AG04450 (cell line): ENCODE measurements at regions not wholly inside any gene's neighbourhood (a gene's known extent, or its start where the extent isn't known, plus 50 kb on each side); places are given as distances from the start of the nearest gene placed in this dataset.

Experiments
- CTCF ChIA-PET: fragments of 300-600, 350-600 bp; formaldehyde crosslinking; extraction: SDS; loops from one replicate; lab custom pipeline; 2022; ENCODE audit warnings: antibody characterized with exemption, inconsistent platforms; lab: Charles Lee
- POLR2A ChIA-PET: fragments of 350-600 bp; formaldehyde crosslinking; extraction: SDS; loops from one replicate; lab custom pipeline; 2021; ENCODE audit warnings: antibody characterized with exemption, inconsistent platforms; lab: Yijun Ruan, JAX
- DNase-seq: peaks from one replicate; pipeline ENCODE4 v3.0.0-alpha.2; 2011; ENCODE audit warnings: low read depth, low spot score
- H3K27ac ChIP-seq: one replicate; pipeline ENCODE4 v1.5.1; 2012; ENCODE audit warnings: low read depth, low read length, control low read depth
- H3K27me3 ChIP-seq: one replicate; pipeline ENCODE4 v1.6.0; 2012; ENCODE audit warnings: low read length; ENCODE audit not compliant: control insufficient read depth, insufficient read depth
- H3K4me3 ChIP-seq: 2 replicates; pipeline ENCODE4 v1.5.1; 2011; ENCODE audit warnings: mild to moderate bottlenecking, low read depth, low read length, control low read depth
- H3K9me3 ChIP-seq: 2 replicates; pipeline ENCODE4 v1.5.1; 2012; ENCODE audit warnings: low read length; ENCODE audit not compliant: control insufficient read depth, insufficient read depth
- TF ChIP-seq, protein P1 (sequence below): IDR thresholded peaks from 2 replicates; pipeline ENCODE4 v1.5.1; 2011; ENCODE audit warnings: low read depth, low read length, control low read depth, inconsistent platforms

DNA sequence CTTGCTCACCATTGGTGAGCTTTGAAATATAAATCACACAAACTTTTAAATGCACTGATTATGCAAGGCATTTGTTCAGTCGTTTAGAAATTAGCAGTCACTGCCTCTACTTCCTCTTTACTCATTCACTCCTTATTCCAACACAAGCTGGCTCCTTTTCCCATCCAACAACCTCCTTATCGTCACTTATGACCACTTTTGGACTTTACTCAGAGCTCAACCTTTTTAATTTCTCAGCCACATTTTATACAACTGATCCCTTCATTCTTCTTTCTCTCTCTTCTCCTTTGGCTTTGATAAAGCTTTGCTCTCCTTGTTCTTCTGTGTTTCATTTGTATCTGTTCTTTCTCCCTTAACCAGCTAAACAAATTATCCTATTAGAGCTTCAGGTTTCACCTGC, 126.4 kb upstream of the PLEKHA5 start:
- no peak for DNase-seq
- no peaks in the 10 kb centered on the region for H3K27me3 ChIP-seq
- ChIA-PET CTCF (no interaction called here), POLR2A (no interaction called here)
- no peaks in the 10 kb centered on the region; the same call in 1 of the 2 replicates for H3K9me3 ChIP-seq
- no peak overlapping the region for H3K4me3 ChIP-seq
- TF ChIP-seq, protein P1, sequence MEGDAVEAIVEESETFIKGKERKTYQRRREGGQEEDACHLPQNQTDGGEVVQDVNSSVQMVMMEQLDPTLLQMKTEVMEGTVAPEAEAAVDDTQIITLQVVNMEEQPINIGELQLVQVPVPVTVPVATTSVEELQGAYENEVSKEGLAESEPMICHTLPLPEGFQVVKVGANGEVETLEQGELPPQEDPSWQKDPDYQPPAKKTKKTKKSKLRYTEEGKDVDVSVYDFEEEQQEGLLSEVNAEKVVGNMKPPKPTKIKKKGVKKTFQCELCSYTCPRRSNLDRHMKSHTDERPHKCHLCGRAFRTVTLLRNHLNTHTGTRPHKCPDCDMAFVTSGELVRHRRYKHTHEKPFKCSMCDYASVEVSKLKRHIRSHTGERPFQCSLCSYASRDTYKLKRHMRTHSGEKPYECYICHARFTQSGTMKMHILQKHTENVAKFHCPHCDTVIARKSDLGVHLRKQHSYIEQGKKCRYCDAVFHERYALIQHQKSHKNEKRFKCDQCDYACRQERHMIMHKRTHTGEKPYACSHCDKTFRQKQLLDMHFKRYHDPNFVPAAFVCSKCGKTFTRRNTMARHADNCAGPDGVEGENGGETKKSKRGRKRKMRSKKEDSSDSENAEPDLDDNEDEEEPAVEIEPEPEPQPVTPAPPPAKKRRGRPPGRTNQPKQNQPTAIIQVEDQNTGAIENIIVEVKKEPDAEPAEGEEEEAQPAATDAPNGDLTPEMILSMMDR, result no peak
- no peak overlapping the region for H3K27ac ChIP-seq

DNA sequence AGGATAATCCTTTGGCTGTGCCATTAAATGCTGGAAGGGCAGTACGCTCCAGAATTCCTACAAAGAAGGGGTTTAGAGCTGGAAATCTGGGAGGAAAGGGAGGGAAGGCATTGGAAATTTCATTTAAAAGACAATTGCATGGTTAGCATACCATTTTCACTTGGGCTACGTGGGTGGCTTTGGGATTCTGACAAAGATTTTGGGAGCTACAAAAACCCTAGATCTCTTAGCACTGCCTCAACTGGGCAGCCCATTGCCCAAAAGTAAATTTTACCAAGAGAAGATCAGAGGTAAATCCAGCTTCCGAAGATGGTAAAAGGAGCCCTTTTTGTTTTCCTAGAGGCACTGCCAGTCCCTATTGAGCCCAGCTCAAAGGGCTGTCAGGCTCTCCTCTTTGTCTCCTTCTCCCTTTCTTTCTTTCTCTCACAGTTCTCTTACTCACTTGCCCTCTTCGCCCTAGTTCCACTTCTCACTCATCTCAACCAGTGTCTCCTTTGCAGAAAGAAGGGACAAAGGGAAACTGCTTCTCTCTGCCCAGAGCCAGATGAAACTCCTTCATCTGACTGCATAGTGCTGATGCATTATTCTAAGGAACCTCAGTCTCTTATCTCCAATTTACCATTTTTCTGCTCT, 125.4 kb upstream of the PLEKHA5 start:
- POLR2A ChIA-PET, result no interaction called here
- H3K27ac ChIP-seq, result no peak overlapping the region
- H3K4me3 ChIP-seq, result no peak overlapping the region
- DNase-seq, result no peak
- CTCF ChIA-PET, result interaction anchor here (1.0 kb wide), 1 partner anchor 574 kb away, joined by 3 read pairs; no protein-coding TSS in a partner anchor
- H3K27me3 ChIP-seq, result no peaks in the 10 kb centered on the region
- TF ChIP-seq, protein P1, result no peak
- no peaks in the 10 kb centered on the region; the same call in 1 of the 2 replicates for H3K9me3 ChIP-seq

DNA sequence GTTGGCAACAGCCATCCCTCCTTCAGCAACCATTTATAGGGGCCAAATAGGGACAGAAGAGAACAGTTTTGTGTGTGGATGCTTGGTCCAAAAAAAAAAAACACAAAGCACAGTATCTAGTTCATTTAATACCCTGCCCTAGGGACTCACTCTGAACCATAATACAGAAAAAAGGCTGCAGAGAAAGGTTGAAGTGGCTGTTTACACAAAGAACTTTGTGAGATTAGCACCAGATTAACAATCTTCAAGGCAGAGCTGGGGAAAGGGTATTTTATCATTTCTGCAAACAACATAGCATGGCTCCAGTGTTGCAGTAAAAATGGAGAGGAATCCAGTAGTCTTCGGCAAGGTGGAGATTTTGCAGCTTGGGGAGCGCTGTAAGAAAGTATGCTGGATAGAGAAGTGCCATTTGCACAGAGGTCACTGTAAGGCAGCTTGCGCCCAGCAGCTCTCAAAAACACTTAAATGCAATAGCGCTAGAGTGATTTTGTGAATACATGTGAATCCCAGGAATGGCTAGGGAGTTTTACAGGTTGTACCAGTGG, 124.2 kb upstream of the PLEKHA5 start:
- TF ChIP-seq, protein P1, result no peak
- ChIA-PET CTCF (no interaction called here), POLR2A (no interaction called here)
- H3K27ac ChIP-seq, result no peak overlapping the region
- no peak overlapping the region for H3K4me3 ChIP-seq
- H3K27me3 ChIP-seq, result no peaks in the 10 kb centered on the region
- no peak for DNase-seq
- no peaks in the 10 kb centered on the region; the same call in 1 of the 2 replicates for H3K9me3 ChIP-seq

DNA sequence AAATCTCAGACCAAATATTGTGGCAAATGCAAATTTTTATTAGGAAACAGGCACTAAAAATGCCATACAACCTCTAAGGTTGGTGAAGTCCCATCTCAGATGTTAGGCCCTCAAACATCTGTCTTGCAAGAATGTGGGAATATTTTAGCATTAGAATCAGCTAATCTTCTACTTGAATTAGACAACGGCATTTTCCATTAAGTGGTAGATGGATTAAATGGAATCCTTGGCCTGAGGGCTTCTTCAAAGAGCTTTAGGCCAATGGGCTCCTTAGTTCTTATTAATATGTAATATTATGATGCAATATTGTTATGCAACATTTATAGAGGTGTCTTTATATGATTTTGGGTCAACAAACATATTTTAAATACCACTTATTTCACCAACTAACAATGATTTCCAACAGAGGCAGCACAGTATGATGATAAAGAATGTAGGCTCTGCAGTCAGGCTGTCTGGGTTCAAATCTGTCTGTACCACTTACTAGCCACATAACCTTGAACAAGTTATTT, 122.9 kb upstream of the PLEKHA5 start:
- ChIA-PET CTCF (interaction anchor here (0.9 kb wide), 1 partner anchor 180 kb away, joined by 3 read pairs; no protein-coding TSS in a partner anchor), POLR2A (no interaction called here)
- no peaks in the 10 kb centered on the region for H3K9me3 ChIP-seq
- no peak for DNase-seq
- TF ChIP-seq, protein P1, result no peak
- H3K27me3 ChIP-seq, result no peaks in the 10 kb centered on the region
- H3K4me3 ChIP-seq, result no peak overlapping the region
- H3K27ac ChIP-seq, result no peak overlapping the region

DNA sequence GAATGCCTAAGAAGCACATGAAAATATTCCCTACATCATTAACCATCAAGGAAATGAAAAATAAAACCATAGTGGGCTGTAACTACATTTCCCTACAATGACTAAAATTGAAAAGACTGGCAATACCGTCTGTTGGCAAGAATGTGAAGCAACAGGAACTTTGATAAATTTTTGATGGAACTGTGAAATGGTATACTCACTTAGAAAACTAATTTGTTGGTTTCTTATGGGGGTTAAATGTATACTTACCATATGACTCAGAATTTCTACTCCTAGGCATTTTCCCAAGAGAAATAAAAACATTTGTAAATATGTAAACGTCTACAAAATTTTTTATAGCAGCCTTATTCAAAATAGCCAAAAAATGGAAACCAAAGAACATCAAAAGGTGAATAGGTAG, 121.4 kb upstream of the PLEKHA5 start:
- ChIA-PET CTCF (no interaction called here), POLR2A (no interaction called here)
- no peak for DNase-seq
- no peaks in the 10 kb centered on the region for H3K27me3 ChIP-seq
- H3K27ac ChIP-seq, result no peak overlapping the region
- no peaks in the 10 kb centered on the region for H3K9me3 ChIP-seq
- TF ChIP-seq, protein P1, result no peak
- H3K4me3 ChIP-seq, result no peak overlapping the region
